GM23338 (cell line): ENCODE measurements at regions not wholly inside any gene's neighbourhood (a gene's known extent, or its start where the extent isn't known, plus 50 kb on each side); places are given as distances from the start of the nearest gene placed in this dataset.

ENCODE experiments used
- CREB1 ChIP-seq: fragments of 250-450 bp; sonication (Bioruptor Pico); IDR thresholded peaks from 2 replicates; pipeline ENCODE4 v1.5.0; 2020; ENCODE audit warnings: low read depth, mild to moderate bottlenecking, moderate library complexity
- EZH2 ChIP-seq: fragments of 200-600 bp; sonication (generic); IDR thresholded peaks from one replicate; pipeline ENCODE4 v1.8.0; 2017; ENCODE audit warnings: antibody characterized with exemption, mild to moderate bottlenecking, low read depth; ENCODE audit not compliant: unreplicated experiment
- EZH2phosphoT487 ChIP-seq: fragments of 200-600 bp; sonication (generic); IDR thresholded peaks from one replicate; pipeline ENCODE4 v1.8.1; 2018; ENCODE audit warnings: antibody characterized with exemption; ENCODE audit not compliant: unreplicated experiment
- JUNB ChIP-seq: IDR thresholded peaks from one replicate; pipeline ENCODE4 v1.6.1; 2016; ENCODE audit warnings: antibody characterized with exemption; ENCODE audit not compliant: unreplicated experiment
- NANOG ChIP-seq: IDR thresholded peaks from 2 replicates; pipeline ENCODE4 v1.6.1; 2016; ENCODE audit warnings: antibody characterized with exemption, borderline replicate concordance
- POLR2AphosphoS5 ChIP-seq: IDR thresholded peaks from 2 replicates; pipeline ENCODE4 v1.6.1; 2016; ENCODE audit warnings: antibody characterized with exemption, low read depth
- STAT1 ChIP-seq: IDR thresholded peaks from one replicate; pipeline ENCODE4 v1.6.1; 2016; ENCODE audit warnings: antibody characterized with exemption; ENCODE audit not compliant: unreplicated experiment
- ZNF114 ChIP-seq: fragments of 250-450 bp; sonication (Bioruptor Pico); IDR thresholded peaks from 2 replicates; pipeline ENCODE4 v1.5.0; 2020; ENCODE audit warnings: mild to moderate bottlenecking, moderate library complexity
- ZNF331 ChIP-seq: fragments of 250-450 bp; sonication (Bioruptor Pico); IDR thresholded peaks from 2 replicates; pipeline ENCODE4 v1.5.0; 2020; ENCODE audit warnings: low read depth, mild to moderate bottlenecking, moderate library complexity
- TF ChIP-seq, protein P1 (sequence below), 2 experiments: fragments of 200-600 bp in 1 of 2; sonication (generic) in 1 of 2; conservative IDR thresholded peaks; 2 replicates each; pipeline versions ENCODE4 v1.5.1 to v1.6.1; 2016 to 2017; ENCODE audit warnings: antibody characterized with exemption in 2 of 2, low read depth in 2 of 2, mild to moderate bottlenecking in 2 of 2, moderate library complexity in 1 of 2
- TF ChIP-seq, protein P2 (sequence below): IDR thresholded peaks from one replicate; pipeline ENCODE4 v1.6.1; 2018; ENCODE audit warnings: antibody characterized with exemption; ENCODE audit not compliant: unreplicated experiment

DNA sequence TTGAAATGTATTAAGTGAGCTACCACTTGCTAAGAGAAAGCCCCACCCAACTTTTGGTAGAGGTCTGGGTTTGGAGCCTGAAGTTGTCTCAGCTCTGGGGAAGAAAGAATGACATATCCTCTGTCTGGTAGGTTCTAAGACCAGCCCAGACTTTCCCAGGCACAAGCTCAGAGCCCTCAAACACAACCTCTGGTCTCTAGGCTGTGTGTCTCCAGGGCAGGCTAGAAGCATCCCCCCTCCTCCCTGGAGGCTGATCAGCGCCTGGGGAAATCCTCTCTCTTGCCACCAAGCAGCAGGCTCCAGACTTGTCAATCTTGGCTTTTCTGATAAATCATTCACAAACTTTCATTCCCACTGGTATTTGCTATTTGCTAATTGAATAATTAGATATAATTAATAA is 226.5 kb upstream of the CST7 start:
- TF ChIP-seq JUNB (no peak), ZNF331 (CRISPR knock-in tag) (no peak), EZH2 (no peak), POLR2AphosphoS5 (no peak), CREB1 (CRISPR knock-in tag) (no peak), EZH2phosphoT487 (no peak), NANOG (no peak), STAT1 (no peak), ZNF114 (CRISPR knock-in tag) (no peak)
- TF ChIP-seq, protein P1, sequence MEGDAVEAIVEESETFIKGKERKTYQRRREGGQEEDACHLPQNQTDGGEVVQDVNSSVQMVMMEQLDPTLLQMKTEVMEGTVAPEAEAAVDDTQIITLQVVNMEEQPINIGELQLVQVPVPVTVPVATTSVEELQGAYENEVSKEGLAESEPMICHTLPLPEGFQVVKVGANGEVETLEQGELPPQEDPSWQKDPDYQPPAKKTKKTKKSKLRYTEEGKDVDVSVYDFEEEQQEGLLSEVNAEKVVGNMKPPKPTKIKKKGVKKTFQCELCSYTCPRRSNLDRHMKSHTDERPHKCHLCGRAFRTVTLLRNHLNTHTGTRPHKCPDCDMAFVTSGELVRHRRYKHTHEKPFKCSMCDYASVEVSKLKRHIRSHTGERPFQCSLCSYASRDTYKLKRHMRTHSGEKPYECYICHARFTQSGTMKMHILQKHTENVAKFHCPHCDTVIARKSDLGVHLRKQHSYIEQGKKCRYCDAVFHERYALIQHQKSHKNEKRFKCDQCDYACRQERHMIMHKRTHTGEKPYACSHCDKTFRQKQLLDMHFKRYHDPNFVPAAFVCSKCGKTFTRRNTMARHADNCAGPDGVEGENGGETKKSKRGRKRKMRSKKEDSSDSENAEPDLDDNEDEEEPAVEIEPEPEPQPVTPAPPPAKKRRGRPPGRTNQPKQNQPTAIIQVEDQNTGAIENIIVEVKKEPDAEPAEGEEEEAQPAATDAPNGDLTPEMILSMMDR (conservative IDR thresholded peaks at IDR 0.05; ENCODE audit: low read depth in 2 of 2) = no peak
- TF ChIP-seq, protein P2, sequence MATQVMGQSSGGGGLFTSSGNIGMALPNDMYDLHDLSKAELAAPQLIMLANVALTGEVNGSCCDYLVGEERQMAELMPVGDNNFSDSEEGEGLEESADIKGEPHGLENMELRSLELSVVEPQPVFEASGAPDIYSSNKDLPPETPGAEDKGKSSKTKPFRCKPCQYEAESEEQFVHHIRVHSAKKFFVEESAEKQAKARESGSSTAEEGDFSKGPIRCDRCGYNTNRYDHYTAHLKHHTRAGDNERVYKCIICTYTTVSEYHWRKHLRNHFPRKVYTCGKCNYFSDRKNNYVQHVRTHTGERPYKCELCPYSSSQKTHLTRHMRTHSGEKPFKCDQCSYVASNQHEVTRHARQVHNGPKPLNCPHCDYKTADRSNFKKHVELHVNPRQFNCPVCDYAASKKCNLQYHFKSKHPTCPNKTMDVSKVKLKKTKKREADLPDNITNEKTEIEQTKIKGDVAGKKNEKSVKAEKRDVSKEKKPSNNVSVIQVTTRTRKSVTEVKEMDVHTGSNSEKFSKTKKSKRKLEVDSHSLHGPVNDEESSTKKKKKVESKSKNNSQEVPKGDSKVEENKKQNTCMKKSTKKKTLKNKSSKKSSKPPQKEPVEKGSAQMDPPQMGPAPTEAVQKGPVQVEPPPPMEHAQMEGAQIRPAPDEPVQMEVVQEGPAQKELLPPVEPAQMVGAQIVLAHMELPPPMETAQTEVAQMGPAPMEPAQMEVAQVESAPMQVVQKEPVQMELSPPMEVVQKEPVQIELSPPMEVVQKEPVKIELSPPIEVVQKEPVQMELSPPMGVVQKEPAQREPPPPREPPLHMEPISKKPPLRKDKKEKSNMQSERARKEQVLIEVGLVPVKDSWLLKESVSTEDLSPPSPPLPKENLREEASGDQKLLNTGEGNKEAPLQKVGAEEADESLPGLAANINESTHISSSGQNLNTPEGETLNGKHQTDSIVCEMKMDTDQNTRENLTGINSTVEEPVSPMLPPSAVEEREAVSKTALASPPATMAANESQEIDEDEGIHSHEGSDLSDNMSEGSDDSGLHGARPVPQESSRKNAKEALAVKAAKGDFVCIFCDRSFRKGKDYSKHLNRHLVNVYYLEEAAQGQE = no peak
